ENCODE measurements at regions not wholly inside any gene's neighbourhood (a gene's known extent, or its start where the extent isn't known, plus 50 kb on each side); places are given as distances from the start of the nearest gene placed in this dataset.

GRCh38 chr13:107866032-107866940, 349.1 kb downstream of the LIG4 start:
- peaks cover 0 to 56% (median 3%) of the 10 kb centered on the region in 4 donors for H3K27me3 ChIP-seq
- WGBS, 2 donors, result 3 to 5% methylated on average over 15 to 30 of the region's 51 CpGs

DNA sequence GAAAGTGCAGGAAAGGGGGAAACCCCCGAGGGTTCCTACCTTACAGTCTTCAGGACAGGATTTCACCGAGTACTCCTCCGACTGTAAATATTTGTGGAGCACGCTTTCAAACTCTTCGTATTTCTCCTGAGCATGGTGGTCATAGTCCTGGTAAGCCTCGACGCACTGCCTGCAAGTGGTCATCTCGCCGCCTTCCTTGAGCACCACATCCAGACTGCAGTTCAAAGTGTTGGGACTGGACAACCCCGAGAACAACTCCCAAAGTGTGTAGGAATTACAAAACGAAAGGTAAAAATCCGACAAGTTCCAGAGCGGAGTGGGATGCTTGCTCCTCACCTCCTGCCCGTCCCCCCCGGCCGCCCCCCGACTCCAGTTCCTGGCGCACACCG, 349.7 kb downstream of the LIG4 start:
- no peaks in the 10 kb centered on the region for H3K36me3 ChIP-seq
- H3K4me1 ChIP-seq, result peaks cover 0 to 24% (median 3%) of the 10 kb centered on the region in 3 donors
- H3K4me3 ChIP-seq, result peak overlapping the region; percentile 1 to 62 (median 34)
- intact Hi-C loops (cut with DNase I), result no loop called here
- 11 to 14% methylated on average over 12 to 13 of the region's 19 CpGs for WGBS, 2 donors
- TF ChIP-seq CTCF (IDR thresholded peaks at IDR 0.05) (no peak), POLR2A (IDR thresholded peaks at IDR 0.05) (no peak)
- H3K27me3 ChIP-seq, result peaks cover 0 to 56% (median 3%) of the 10 kb centered on the region in 4 donors
- no peaks in the 10 kb centered on the region for H3K9me3 ChIP-seq
- H3K27ac ChIP-seq, result no peak overlapping the region
- no peak for DNase-seq

More at GRCh38 chr13:107866032-107866940, 349.1 kb downstream of the LIG4 start:
- intact Hi-C loops (cut with DNase I), result no loop called here
- peak overlapping the region; percentile 8 to 62 (median 34) for H3K4me3 ChIP-seq
- peaks cover 0 to 24% (median 3%) of the 10 kb centered on the region in 3 donors for H3K4me1 ChIP-seq
- H3K36me3 ChIP-seq, result no peaks in the 10 kb centered on the region
- no peak overlapping the region for H3K27ac ChIP-seq
- DNase-seq, result no peak
- no peaks in the 10 kb centered on the region for H3K9me3 ChIP-seq
- TF ChIP-seq CTCF (IDR thresholded peaks at IDR 0.05), result no peak
- no peak for TF ChIP-seq POLR2A (IDR thresholded peaks at IDR 0.05)

- TF ChIP-seq CTCF (IDR thresholded peaks at IDR 0.05), result no peak
- TF ChIP-seq POLR2A (IDR thresholded peaks at IDR 0.05), result no peak
- 21 to 28% methylated on average over 2 of the region's 2 CpGs for WGBS, 2 donors
- Histone ChIP-seq H3K4me1 (peaks cover 0 to 24% (median 3%) of the 10 kb centered on the region in 3 donors), H3K9me3 (no peaks in the 10 kb centered on the region), H3K27ac (no peak overlapping the region), H3K27me3 (peaks cover 0 to 55% (median 3%) of the 10 kb centered on the region in 4 donors), H3K36me3 (no peaks in the 10 kb centered on the region), H3K4me3 (no peak overlapping the region)
- intact Hi-C loops (cut with DNase I), result no loop called here
- DNase-seq, result no peak
These were observed 350.1 kb downstream of the LIG4 start for GRCh38 chr13:107865318-107865575.

DNA sequence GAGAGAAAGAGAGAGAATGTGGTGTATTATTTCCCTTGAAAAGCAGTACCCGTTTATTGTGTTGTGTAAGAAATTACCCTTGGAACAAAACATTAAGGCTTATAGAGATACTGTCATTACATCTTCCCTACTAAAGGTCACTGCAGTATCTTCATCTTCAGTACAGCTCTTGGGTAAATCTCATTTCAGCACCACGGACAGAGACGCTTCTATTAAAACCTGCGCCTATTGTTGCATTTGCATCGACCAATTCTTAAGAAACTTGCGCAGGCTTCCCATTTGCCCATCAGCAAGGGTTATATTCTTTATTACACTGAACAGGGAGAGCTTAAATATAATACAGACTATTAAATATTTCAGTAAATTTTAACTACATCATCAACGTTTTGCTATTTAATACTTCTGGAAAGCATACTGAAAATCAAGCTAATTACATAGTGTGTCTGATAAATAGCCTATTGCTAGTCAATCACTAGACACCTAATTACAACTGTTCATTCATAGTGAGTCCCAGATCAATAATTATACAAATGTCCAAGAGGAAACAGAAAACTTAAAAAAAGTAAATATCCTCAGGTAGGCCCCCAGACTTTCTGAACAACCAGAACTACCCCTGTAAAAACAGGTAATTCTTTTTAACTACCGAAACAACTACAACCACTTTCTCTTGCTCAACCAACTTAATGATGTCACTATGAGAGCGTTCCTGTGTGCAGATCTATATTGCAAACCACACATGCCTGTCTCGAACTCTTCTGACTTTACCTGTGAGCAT, 350.6 kb downstream of the LIG4 start:
- WGBS, 2 donors, result 29% methylated on average over 10 of the region's 10 CpGs
- no peak for DNase-seq
- peaks cover 0 to 50% (median 3%) of the 10 kb centered on the region in 4 donors for H3K27me3 ChIP-seq
- H3K4me1 ChIP-seq, result peaks cover 0 to 24% (median 3%) of the 10 kb centered on the region in 3 donors
- H3K36me3 ChIP-seq, result no peaks in the 10 kb centered on the region
- intact Hi-C loops (cut with DNase I), result no loop called here
- no peak for TF ChIP-seq POLR2A (IDR thresholded peaks at IDR 0.05)
- TF ChIP-seq CTCF (IDR thresholded peaks at IDR 0.05), result no peak
- no peaks in the 10 kb centered on the region for H3K9me3 ChIP-seq
- no peak overlapping the region for H3K4me3 ChIP-seq
- no peak overlapping the region for H3K27ac ChIP-seq

GRCh38 chr13:107860284-107860683, 355.1 kb downstream of the LIG4 start:
- peaks cover 0 to 8% (median 0%) of the 10 kb centered on the region in 4 donors for H3K27me3 ChIP-seq
- 83 to 90% methylated on average over 3 of the region's 3 CpGs for WGBS, 2 donors
- no peaks in the 10 kb centered on the region for H3K36me3 ChIP-seq
- no peaks in the 10 kb centered on the region for H3K4me1 ChIP-seq
- TF ChIP-seq CTCF (IDR thresholded peaks at IDR 0.05) (no peak), POLR2A (IDR thresholded peaks at IDR 0.05) (no peak)
- H3K9me3 ChIP-seq, result no peaks in the 10 kb centered on the region
- DNase-seq, result no peak
- intact Hi-C loops (cut with DNase I), result no loop called here
- H3K4me3 ChIP-seq, result no peak overlapping the region
- no peak overlapping the region for H3K27ac ChIP-seq
